ENCODE measurements at regions not wholly inside any gene's neighbourhood (a gene's known extent, or its start where the extent isn't known, plus 50 kb on each side); places are given as distances from the start of the nearest gene placed in this dataset.

GRCh38 chr10:130631142-130632096 lies 495.2 kb downstream of the GLRX3 start:
- Histone ChIP-seq H3K27me3 (ENCODE audit: control insufficient read depth, insufficient read depth, low read length) (no peaks in the 10 kb centered on the region), H3K9me3 (ENCODE audit: control insufficient read depth, insufficient read depth, low read length) (no peaks in the 10 kb centered on the region), H3K27ac (ENCODE audit: low read depth, low read length) (no peak overlapping the region), H3K4me1 (ENCODE audit: control insufficient read depth, insufficient read depth, low read length) (peaks cover 17% of the 10 kb centered on the region), H3K4me3 (ENCODE audit: low read depth, low read length) (no peak overlapping the region), H3K9ac (ENCODE audit: low read depth, low read length) (no peak overlapping the region), H3K36me3 (ENCODE audit: control insufficient read depth, insufficient read depth, low read length) (no peaks in the 10 kb centered on the region)

GRCh38 chr10:130634816-130635215 lies 498.6 kb downstream of the GLRX3 start:
- Histone ChIP-seq H3K27ac (ENCODE audit: low read depth, low read length) (no peak overlapping the region), H3K9ac (ENCODE audit: low read depth, low read length) (no peak overlapping the region), H3K36me3 (ENCODE audit: control insufficient read depth, insufficient read depth, low read length) (no peaks in the 10 kb centered on the region), H3K27me3 (ENCODE audit: control insufficient read depth, insufficient read depth, low read length) (no peaks in the 10 kb centered on the region), H3K4me1 (ENCODE audit: control insufficient read depth, insufficient read depth, low read length) (peaks cover 36% of the 10 kb centered on the region), H3K4me3 (ENCODE audit: low read depth, low read length) (no peak overlapping the region), H3K9me3 (ENCODE audit: control insufficient read depth, insufficient read depth, low read length) (no peaks in the 10 kb centered on the region)

GRCh38 chr10:130635528-130635927 lies 499.3 kb downstream of the GLRX3 start:
- no peaks in the 10 kb centered on the region for H3K27me3 ChIP-seq (ENCODE audit: control insufficient read depth, insufficient read depth, low read length)
- H3K36me3 ChIP-seq (ENCODE audit: control insufficient read depth, insufficient read depth, low read length) = no peaks in the 10 kb centered on the region
- no peaks in the 10 kb centered on the region for H3K9me3 ChIP-seq (ENCODE audit: control insufficient read depth, insufficient read depth, low read length)
- peaks cover 36% of the 10 kb centered on the region for H3K4me1 ChIP-seq (ENCODE audit: control insufficient read depth, insufficient read depth, low read length)
- H3K9ac ChIP-seq (ENCODE audit: low read depth, low read length) = no peak overlapping the region
- no peak overlapping the region for H3K4me3 ChIP-seq (ENCODE audit: low read depth, low read length)
- H3K27ac ChIP-seq (ENCODE audit: low read depth, low read length) = no peak overlapping the region

- no peaks in the 10 kb centered on the region for H3K36me3 ChIP-seq (ENCODE audit: control insufficient read depth, insufficient read depth, low read length)
- no peaks in the 10 kb centered on the region for H3K9me3 ChIP-seq (ENCODE audit: control insufficient read depth, insufficient read depth, low read length)
- H3K27ac ChIP-seq (ENCODE audit: low read depth, low read length) = no peak overlapping the region
- no peak overlapping the region for H3K9ac ChIP-seq (ENCODE audit: low read depth, low read length)
- H3K4me1 ChIP-seq (ENCODE audit: control insufficient read depth, insufficient read depth, low read length) = peaks cover 36% of the 10 kb centered on the region
- H3K4me3 ChIP-seq (ENCODE audit: low read depth, low read length) = no peak overlapping the region
- no peaks in the 10 kb centered on the region for H3K27me3 ChIP-seq (ENCODE audit: control insufficient read depth, insufficient read depth, low read length)
These were observed 500.2 kb downstream of the GLRX3 start for GRCh38 chr10:130636313-130636930.

- peaks cover 36% of the 10 kb centered on the region for H3K4me1 ChIP-seq (ENCODE audit: control insufficient read depth, insufficient read depth, low read length)
- H3K4me3 ChIP-seq (ENCODE audit: low read depth, low read length) = peak overlapping the region; percentile 0; the same call in 1 of the 2 replicates
- no peaks in the 10 kb centered on the region for H3K9me3 ChIP-seq (ENCODE audit: control insufficient read depth, insufficient read depth, low read length)
- no peaks in the 10 kb centered on the region for H3K36me3 ChIP-seq (ENCODE audit: control insufficient read depth, insufficient read depth, low read length)
- peak overlapping the region; percentile 6 for H3K27ac ChIP-seq (ENCODE audit: low read depth, low read length)
- H3K27me3 ChIP-seq (ENCODE audit: control insufficient read depth, insufficient read depth, low read length) = no peaks in the 10 kb centered on the region
- H3K9ac ChIP-seq (ENCODE audit: low read depth, low read length) = no peak overlapping the region
These were observed 501.0 kb downstream of the GLRX3 start for GRCh38 chr10:130637089-130637676.

- H3K9ac ChIP-seq (ENCODE audit: low read depth, low read length) = no peak overlapping the region
- H3K27me3 ChIP-seq (ENCODE audit: control insufficient read depth, insufficient read depth, low read length) = no peaks in the 10 kb centered on the region
- peaks cover 36% of the 10 kb centered on the region for H3K4me1 ChIP-seq (ENCODE audit: control insufficient read depth, insufficient read depth, low read length)
- H3K4me3 ChIP-seq (ENCODE audit: low read depth, low read length) = no peak overlapping the region
- H3K27ac ChIP-seq (ENCODE audit: low read depth, low read length) = no peak overlapping the region
- H3K9me3 ChIP-seq (ENCODE audit: control insufficient read depth, insufficient read depth, low read length) = no peaks in the 10 kb centered on the region
- H3K36me3 ChIP-seq (ENCODE audit: control insufficient read depth, insufficient read depth, low read length) = no peaks in the 10 kb centered on the region
These were observed 502.8 kb downstream of the GLRX3 start for GRCh38 chr10:130638991-130639390.

- Histone ChIP-seq H3K36me3 (ENCODE audit: control insufficient read depth, insufficient read depth, low read length) (no peaks in the 10 kb centered on the region), H3K4me1 (ENCODE audit: control insufficient read depth, insufficient read depth, low read length) (peaks cover 5% of the 10 kb centered on the region), H3K9ac (ENCODE audit: low read depth, low read length) (no peak overlapping the region), H3K27ac (ENCODE audit: low read depth, low read length) (no peak overlapping the region), H3K4me3 (ENCODE audit: low read depth, low read length) (no peak overlapping the region), H3K27me3 (ENCODE audit: control insufficient read depth, insufficient read depth, low read length) (no peaks in the 10 kb centered on the region), H3K9me3 (ENCODE audit: control insufficient read depth, insufficient read depth, low read length) (no peaks in the 10 kb centered on the region)
These were observed 506.7 kb downstream of the GLRX3 start for GRCh38 chr10:130642926-130643325.

- Histone ChIP-seq H3K36me3 (ENCODE audit: control insufficient read depth, insufficient read depth, low read length) (no peaks in the 10 kb centered on the region), H3K4me3 (ENCODE audit: low read depth, low read length) (no peak overlapping the region), H3K27ac (ENCODE audit: low read depth, low read length) (no peak overlapping the region)
These were observed 511.1 kb downstream of the GLRX3 start for GRCh38 chr10:130647341-130647740.

GRCh38 chr10:130648807-130649206 lies 512.6 kb downstream of the GLRX3 start:
- Histone ChIP-seq H3K27ac (ENCODE audit: low read depth, low read length) (no peak overlapping the region), H3K9me3 (ENCODE audit: control insufficient read depth, insufficient read depth, low read length) (no peaks in the 10 kb centered on the region), H3K27me3 (ENCODE audit: control insufficient read depth, insufficient read depth, low read length) (no peaks in the 10 kb centered on the region), H3K36me3 (ENCODE audit: control insufficient read depth, insufficient read depth, low read length) (no peaks in the 10 kb centered on the region), H3K4me3 (ENCODE audit: low read depth, low read length) (no peak overlapping the region), H3K9ac (ENCODE audit: low read depth, low read length) (no peak overlapping the region), H3K4me1 (ENCODE audit: control insufficient read depth, insufficient read depth, low read length) (no peaks in the 10 kb centered on the region)

More at GRCh38 chr10:130647341-130647740, 511.1 kb downstream of the GLRX3 start:
- H3K9me3 ChIP-seq (ENCODE audit: control insufficient read depth, insufficient read depth, low read length) = no peaks in the 10 kb centered on the region
- H3K27me3 ChIP-seq (ENCODE audit: control insufficient read depth, insufficient read depth, low read length) = no peaks in the 10 kb centered on the region
- no peaks in the 10 kb centered on the region for H3K4me1 ChIP-seq (ENCODE audit: control insufficient read depth, insufficient read depth, low read length)
- H3K9ac ChIP-seq (ENCODE audit: low read depth, low read length) = no peak overlapping the region

GRCh38 chr10:130652544-130652943 lies 516.4 kb downstream of the GLRX3 start:
- Histone ChIP-seq H3K4me3 (ENCODE audit: low read depth, low read length) (no peak overlapping the region), H3K4me1 (ENCODE audit: control insufficient read depth, insufficient read depth, low read length) (no peaks in the 10 kb centered on the region), H3K9me3 (ENCODE audit: control insufficient read depth, insufficient read depth, low read length) (no peaks in the 10 kb centered on the region)

More at GRCh38 chr10:130652544-130652943, 516.4 kb downstream of the GLRX3 start:
- Histone ChIP-seq H3K9ac (ENCODE audit: low read depth, low read length) (no peak overlapping the region), H3K36me3 (ENCODE audit: control insufficient read depth, insufficient read depth, low read length) (no peaks in the 10 kb centered on the region), H3K27ac (ENCODE audit: low read depth, low read length) (no peak overlapping the region), H3K27me3 (ENCODE audit: control insufficient read depth, insufficient read depth, low read length) (no peaks in the 10 kb centered on the region)

All from HUES48 (cell line).